ENCODE measurements at regions not wholly inside any gene's neighbourhood (a gene's known extent, or its start where the extent isn't known, plus 50 kb on each side); places are given as distances from the start of the nearest gene placed in this dataset.

DNA sequence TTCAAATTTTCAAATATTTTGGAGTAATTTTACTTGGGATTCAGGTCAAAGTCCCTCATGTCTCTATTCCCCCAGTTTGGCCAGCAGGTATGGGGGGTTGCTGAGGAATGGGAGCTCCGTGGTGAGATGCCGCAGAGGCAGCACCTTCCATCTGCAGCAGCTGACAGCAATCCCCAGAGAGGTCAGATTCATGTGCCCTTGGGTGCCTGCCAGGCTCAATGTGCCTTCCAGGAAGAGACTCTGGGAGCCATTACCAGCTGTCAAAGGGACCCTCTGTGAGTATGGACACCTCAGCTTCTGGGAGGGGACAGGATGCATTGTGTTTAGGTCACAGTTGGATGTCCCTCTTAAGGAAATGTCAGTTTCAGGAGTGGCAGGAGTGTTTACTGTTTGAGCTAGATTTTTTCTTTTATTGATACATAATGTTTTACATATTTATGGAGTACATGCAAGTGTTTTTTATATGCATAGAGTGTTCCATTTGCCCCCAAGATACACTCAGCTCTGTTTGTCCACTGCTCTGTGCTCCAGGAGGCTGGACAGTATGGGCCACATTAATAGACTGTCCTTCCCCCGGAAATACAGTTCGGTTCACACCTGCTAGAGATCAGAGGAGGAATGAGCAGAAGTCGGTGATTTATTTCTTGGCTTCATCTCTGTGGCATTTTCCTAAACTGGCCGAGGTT lies 75.3 kb upstream of the GRB10 start:
- no peak overlapping the region for H3K18ac ChIP-seq (ENCODE audit: low read length)
- H4K8ac ChIP-seq (ENCODE audit: low read depth, low read length), result no peak overlapping the region
- H3K4me2 ChIP-seq (ENCODE audit: low read length), result no peak overlapping the region
- no peak overlapping the region for H2AK5ac ChIP-seq (ENCODE audit: low read length)
- H3K4ac ChIP-seq (ENCODE audit: low read depth, low read length), result no peak overlapping the region
- no peak overlapping the region for H3K27ac ChIP-seq (ENCODE audit: low read depth, low read length)
- H3K4me3 ChIP-seq (ENCODE audit: low read length), result no peak overlapping the region
- H4K5ac ChIP-seq (ENCODE audit: low read length), result no peak overlapping the region
- H3K36me3 ChIP-seq (ENCODE audit: control insufficient read depth, insufficient read depth, low read length), result no peaks in the 10 kb centered on the region
- no peaks in the 10 kb centered on the region for H3K79me1 ChIP-seq (ENCODE audit: low read length)
- H3K4me1 ChIP-seq (ENCODE audit: control insufficient read depth, low read depth, low read length), result no peaks in the 10 kb centered on the region
- no peak overlapping the region for H3K56ac ChIP-seq (ENCODE audit: low read length)
- no peak overlapping the region for H2BK15ac ChIP-seq (replicated peaks; ENCODE audit: low read depth)
- no peak overlapping the region for H3K23ac ChIP-seq (ENCODE audit: low read length)
- no CpG with 5 or more reads among the region's 6 CpGs for WGBS (ENCODE audit: extremely low coverage, insufficient coverage, low lambda C conversion rate)
- H3K9ac ChIP-seq (ENCODE audit: low read length), result no peak overlapping the region
- no peaks in the 10 kb centered on the region for H3K27me3 ChIP-seq (ENCODE audit: insufficient read depth, low read length, poor library complexity)
- no peak overlapping the region for H2BK5ac ChIP-seq (ENCODE audit: low read length)
- H3K79me2 ChIP-seq (ENCODE audit: control insufficient read depth, insufficient read depth, low read length), result no peaks in the 10 kb centered on the region
- H2BK120ac ChIP-seq (ENCODE audit: low read depth, low read length), result no peak overlapping the region
- no peak for DNase-seq

DNA sequence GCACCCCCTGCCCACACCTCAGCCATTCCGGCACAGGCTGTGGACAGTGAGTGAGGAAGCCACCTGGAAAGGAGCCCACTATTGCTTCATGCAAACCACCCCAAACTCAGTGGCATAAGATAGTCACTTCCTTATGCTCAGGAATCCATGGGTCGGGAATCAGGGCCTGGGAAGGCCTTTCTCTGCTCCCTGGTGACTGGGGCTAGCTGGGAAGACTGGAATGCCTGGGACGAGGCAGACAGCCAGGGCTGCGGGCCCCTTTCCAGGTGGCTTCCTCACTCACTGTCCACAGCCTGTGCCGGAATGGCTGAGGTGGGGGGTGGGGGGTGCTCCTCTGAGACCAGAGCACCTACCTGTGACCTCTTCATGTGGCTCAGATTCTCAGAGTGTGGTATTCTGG lies 74.1 kb upstream of the GRB10 start:
- no peaks in the 10 kb centered on the region for H3K79me2 ChIP-seq (ENCODE audit: control insufficient read depth, insufficient read depth, low read length)
- no peak overlapping the region for H3K56ac ChIP-seq (ENCODE audit: low read length)
- no peaks in the 10 kb centered on the region for H3K79me1 ChIP-seq (ENCODE audit: low read length)
- no peak overlapping the region for H3K9ac ChIP-seq (ENCODE audit: low read length)
- no peak overlapping the region for H3K4me3 ChIP-seq (ENCODE audit: low read length)
- H4K5ac ChIP-seq (ENCODE audit: low read length), result no peak overlapping the region
- no peaks in the 10 kb centered on the region for H3K27me3 ChIP-seq (ENCODE audit: insufficient read depth, low read length, poor library complexity)
- H3K4ac ChIP-seq (ENCODE audit: low read depth, low read length), result no peak overlapping the region
- H3K27ac ChIP-seq (ENCODE audit: low read depth, low read length), result no peak overlapping the region
- H3K4me2 ChIP-seq (ENCODE audit: low read length), result no peak overlapping the region
- H2BK15ac ChIP-seq (replicated peaks; ENCODE audit: low read depth), result no peak overlapping the region
- no peak overlapping the region for H2BK120ac ChIP-seq (ENCODE audit: low read depth, low read length)
- no peaks in the 10 kb centered on the region for H3K36me3 ChIP-seq (ENCODE audit: control insufficient read depth, insufficient read depth, low read length)
- no CpG with 5 or more reads among the region's 5 CpGs for WGBS (ENCODE audit: extremely low coverage, insufficient coverage, low lambda C conversion rate)
- no peak overlapping the region for H2AK5ac ChIP-seq (ENCODE audit: low read length)
- no peak overlapping the region for H2BK5ac ChIP-seq (ENCODE audit: low read length)
- DNase-seq, result no peak
- H3K18ac ChIP-seq (ENCODE audit: low read length), result no peak overlapping the region
- no peaks in the 10 kb centered on the region for H3K4me1 ChIP-seq (ENCODE audit: control insufficient read depth, low read depth, low read length)
- H4K8ac ChIP-seq (ENCODE audit: low read depth, low read length), result no peak overlapping the region
- no peak overlapping the region for H3K23ac ChIP-seq (ENCODE audit: low read length)

DNA sequence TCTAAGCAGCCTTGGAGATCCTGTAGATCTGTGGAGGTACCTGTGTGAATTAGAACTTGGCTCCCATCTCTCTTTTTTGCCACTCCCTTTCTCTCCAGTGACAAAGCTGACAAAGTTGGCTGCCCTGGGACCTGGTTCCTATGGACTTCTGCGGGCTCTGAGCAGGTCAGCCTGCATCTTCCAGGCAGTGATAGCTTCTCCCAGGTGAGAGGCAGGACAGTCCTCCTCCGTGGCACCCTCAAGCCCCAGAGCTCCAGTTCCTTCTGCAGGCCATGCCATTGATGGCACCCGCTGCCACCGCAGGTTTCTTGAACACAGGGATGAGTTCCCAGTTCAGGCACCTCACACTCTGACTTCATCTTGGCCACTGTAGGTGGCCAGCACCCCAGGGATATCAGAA lies 73.5 kb upstream of the GRB10 start:
- Histone ChIP-seq H3K18ac (ENCODE audit: low read length) (no peak overlapping the region), H3K23ac (ENCODE audit: low read length) (peak overlapping the region; percentile 53), H2AK5ac (ENCODE audit: low read length) (no peak overlapping the region), H3K36me3 (ENCODE audit: control insufficient read depth, insufficient read depth, low read length) (no peaks in the 10 kb centered on the region), H3K4me3 (ENCODE audit: low read length) (no peak overlapping the region), H4K5ac (ENCODE audit: low read length) (no peak overlapping the region), H3K56ac (ENCODE audit: low read length) (no peak overlapping the region), H3K79me1 (ENCODE audit: low read length) (no peaks in the 10 kb centered on the region), H3K79me2 (ENCODE audit: control insufficient read depth, insufficient read depth, low read length) (no peaks in the 10 kb centered on the region), H3K4ac (ENCODE audit: low read depth, low read length) (no peak overlapping the region), H3K4me2 (ENCODE audit: low read length) (no peak overlapping the region), H3K4me1 (ENCODE audit: control insufficient read depth, low read depth, low read length) (no peaks in the 10 kb centered on the region), H3K27me3 (ENCODE audit: insufficient read depth, low read length, poor library complexity) (no peaks in the 10 kb centered on the region), H2BK120ac (ENCODE audit: low read depth, low read length) (no peak overlapping the region), H2BK5ac (ENCODE audit: low read length) (no peak overlapping the region), H3K27ac (ENCODE audit: low read depth, low read length) (no peak overlapping the region), H3K9ac (ENCODE audit: low read length) (no peak overlapping the region), H2BK15ac (replicated peaks; ENCODE audit: low read depth) (no peak overlapping the region), H4K8ac (ENCODE audit: low read depth, low read length) (no peak overlapping the region)
- WGBS (ENCODE audit: extremely low coverage, insufficient coverage, low lambda C conversion rate), result no CpG with 5 or more reads among the region's 4 CpGs
- DNase-seq, result no peak

DNA sequence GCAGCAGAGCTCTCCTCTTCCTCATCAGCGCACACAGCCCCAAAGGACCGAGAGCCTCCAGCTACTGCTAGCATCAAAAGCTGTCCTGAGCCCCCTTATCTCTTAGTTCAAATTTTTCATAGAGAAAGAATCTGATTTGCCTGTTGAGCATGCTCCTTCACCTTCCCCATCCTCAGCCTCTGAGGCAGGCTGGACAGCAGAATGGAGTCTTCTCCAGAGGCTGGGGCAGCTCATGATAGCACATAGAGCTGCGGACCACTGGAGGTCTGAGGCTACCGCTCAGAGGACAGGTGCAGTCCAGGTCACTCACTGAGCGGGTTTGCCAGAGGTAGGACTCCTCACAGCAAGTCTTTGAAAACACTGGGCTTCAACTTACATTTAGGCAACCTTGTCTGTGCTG lies 72.8 kb upstream of the GRB10 start:
- no peak overlapping the region for H3K4ac ChIP-seq (ENCODE audit: low read depth, low read length)
- no peak overlapping the region for H3K4me2 ChIP-seq (ENCODE audit: low read length)
- no peak overlapping the region for H3K23ac ChIP-seq (ENCODE audit: low read length)
- H4K8ac ChIP-seq (ENCODE audit: low read depth, low read length), result no peak overlapping the region
- H2BK120ac ChIP-seq (ENCODE audit: low read depth, low read length), result no peak overlapping the region
- H2BK5ac ChIP-seq (ENCODE audit: low read length), result no peak overlapping the region
- no CpG with 5 or more reads among the region's 5 CpGs for WGBS (ENCODE audit: extremely low coverage, insufficient coverage, low lambda C conversion rate)
- no peak overlapping the region for H3K4me3 ChIP-seq (ENCODE audit: low read length)
- no peaks in the 10 kb centered on the region for H3K36me3 ChIP-seq (ENCODE audit: control insufficient read depth, insufficient read depth, low read length)
- H3K18ac ChIP-seq (ENCODE audit: low read length), result no peak overlapping the region
- H2BK15ac ChIP-seq (replicated peaks; ENCODE audit: low read depth), result no peak overlapping the region
- no peak overlapping the region for H3K9ac ChIP-seq (ENCODE audit: low read length)
- H3K27ac ChIP-seq (ENCODE audit: low read depth, low read length), result no peak overlapping the region
- H3K79me1 ChIP-seq (ENCODE audit: low read length), result no peaks in the 10 kb centered on the region
- H3K79me2 ChIP-seq (ENCODE audit: control insufficient read depth, insufficient read depth, low read length), result no peaks in the 10 kb centered on the region
- no peak for DNase-seq
- no peak overlapping the region for H4K5ac ChIP-seq (ENCODE audit: low read length)
- no peak overlapping the region for H3K56ac ChIP-seq (ENCODE audit: low read length)
- H3K27me3 ChIP-seq (ENCODE audit: insufficient read depth, low read length, poor library complexity), result no peaks in the 10 kb centered on the region
- no peaks in the 10 kb centered on the region for H3K4me1 ChIP-seq (ENCODE audit: control insufficient read depth, low read depth, low read length)
- H2AK5ac ChIP-seq (ENCODE audit: low read length), result no peak overlapping the region

DNA sequence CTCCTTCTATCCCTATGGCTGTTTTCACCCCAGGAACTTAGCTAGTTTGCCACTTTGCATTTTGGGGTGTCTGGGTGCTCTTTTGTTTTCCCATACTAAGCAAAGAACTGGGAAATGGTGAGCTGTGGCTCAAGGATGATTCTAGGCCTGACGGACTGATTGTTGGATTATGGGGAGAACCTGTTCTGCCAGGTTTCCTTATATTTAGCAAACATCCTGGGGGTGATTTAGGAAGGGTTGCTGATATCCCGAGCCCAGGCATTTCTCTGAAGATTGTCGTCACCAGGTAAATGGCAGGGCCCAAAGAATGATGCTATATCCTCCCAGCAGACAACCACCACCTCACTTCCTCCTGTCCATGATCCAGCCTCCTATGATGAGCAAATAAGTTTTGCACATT lies 72.1 kb upstream of the GRB10 start:
- Histone ChIP-seq H3K79me2 (ENCODE audit: control insufficient read depth, insufficient read depth, low read length) (no peaks in the 10 kb centered on the region), H3K18ac (ENCODE audit: low read length) (no peak overlapping the region), H3K4me3 (ENCODE audit: low read length) (no peak overlapping the region), H3K56ac (ENCODE audit: low read length) (no peak overlapping the region), H2BK5ac (ENCODE audit: low read length) (no peak overlapping the region), H3K23ac (ENCODE audit: low read length) (no peak overlapping the region), H3K27ac (ENCODE audit: low read depth, low read length) (no peak overlapping the region), H3K9ac (ENCODE audit: low read length) (no peak overlapping the region), H2BK15ac (replicated peaks; ENCODE audit: low read depth) (no peak overlapping the region), H4K5ac (ENCODE audit: low read length) (no peak overlapping the region), H2AK5ac (ENCODE audit: low read length) (no peak overlapping the region), H3K4me1 (ENCODE audit: control insufficient read depth, low read depth, low read length) (no peaks in the 10 kb centered on the region), H3K36me3 (ENCODE audit: control insufficient read depth, insufficient read depth, low read length) (no peaks in the 10 kb centered on the region), H4K8ac (ENCODE audit: low read depth, low read length) (no peak overlapping the region), H3K27me3 (ENCODE audit: insufficient read depth, low read length, poor library complexity) (no peaks in the 10 kb centered on the region), H3K4ac (ENCODE audit: low read depth, low read length) (no peak overlapping the region), H3K4me2 (ENCODE audit: low read length) (no peak overlapping the region), H3K79me1 (ENCODE audit: low read length) (no peaks in the 10 kb centered on the region), H2BK120ac (ENCODE audit: low read depth, low read length) (no peak overlapping the region)
- DNase-seq, result no peak
- WGBS (ENCODE audit: extremely low coverage, insufficient coverage, low lambda C conversion rate), result no CpG with 5 or more reads among the region's 3 CpGs

DNA sequence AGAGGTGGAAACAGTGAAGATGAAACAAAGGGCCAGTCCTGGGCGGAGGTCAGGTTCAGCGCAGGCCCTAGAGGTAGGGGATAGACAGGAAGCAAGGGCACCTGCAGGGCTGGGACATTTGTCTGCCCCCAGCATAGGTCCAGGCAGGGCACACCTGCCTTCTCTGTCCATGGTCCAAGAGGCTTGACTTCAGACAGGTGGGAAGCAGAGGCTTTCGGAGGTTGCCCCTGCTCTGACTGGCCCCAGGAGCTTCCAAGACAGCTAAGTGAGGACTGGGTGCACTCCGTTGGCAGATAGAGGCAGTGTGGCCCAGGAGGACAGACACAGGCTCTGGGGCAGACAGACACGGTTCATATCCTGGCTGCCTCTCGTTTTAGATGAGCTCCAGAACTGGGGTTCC lies 71.6 kb upstream of the GRB10 start:
- H4K8ac ChIP-seq (ENCODE audit: low read depth, low read length), result no peak overlapping the region
- no peak overlapping the region for H3K23ac ChIP-seq (ENCODE audit: low read length)
- no peak overlapping the region for H3K4me3 ChIP-seq (ENCODE audit: low read length)
- no peak overlapping the region for H3K9ac ChIP-seq (ENCODE audit: low read length)
- H3K27me3 ChIP-seq (ENCODE audit: insufficient read depth, low read length, poor library complexity), result no peaks in the 10 kb centered on the region
- no peaks in the 10 kb centered on the region for H3K4me1 ChIP-seq (ENCODE audit: control insufficient read depth, low read depth, low read length)
- H3K79me2 ChIP-seq (ENCODE audit: control insufficient read depth, insufficient read depth, low read length), result no peaks in the 10 kb centered on the region
- DNase-seq, result no peak
- H2BK15ac ChIP-seq (replicated peaks; ENCODE audit: low read depth), result no peak overlapping the region
- H2BK120ac ChIP-seq (ENCODE audit: low read depth, low read length), result no peak overlapping the region
- no peak overlapping the region for H3K27ac ChIP-seq (ENCODE audit: low read depth, low read length)
- no peak overlapping the region for H3K18ac ChIP-seq (ENCODE audit: low read length)
- no peak overlapping the region for H2AK5ac ChIP-seq (ENCODE audit: low read length)
- H4K5ac ChIP-seq (ENCODE audit: low read length), result no peak overlapping the region
- H3K4me2 ChIP-seq (ENCODE audit: low read length), result no peak overlapping the region
- no peaks in the 10 kb centered on the region for H3K79me1 ChIP-seq (ENCODE audit: low read length)
- no peak overlapping the region for H3K56ac ChIP-seq (ENCODE audit: low read length)
- H2BK5ac ChIP-seq (ENCODE audit: low read length), result no peak overlapping the region
- no peaks in the 10 kb centered on the region for H3K36me3 ChIP-seq (ENCODE audit: control insufficient read depth, insufficient read depth, low read length)
- no CpG with 5 or more reads among the region's 6 CpGs for WGBS (ENCODE audit: extremely low coverage, insufficient coverage, low lambda C conversion rate)
- H3K4ac ChIP-seq (ENCODE audit: low read depth, low read length), result no peak overlapping the region
